SU-DHL-6 (cell line): ENCODE measurements at regions not wholly inside any gene's neighbourhood (a gene's known extent, or its start where the extent isn't known, plus 50 kb on each side); places are given as distances from the start of the nearest gene placed in this dataset.

ENCODE experiments used
- EZH2phosphoT487 ChIP-seq: fragments of 200-600 bp; sonication (generic), shearing (Covaris generic); conservative IDR thresholded peaks from 2 replicates; pipeline ENCODE4 v1.6.1; 2018; ENCODE audit warnings: mild to moderate bottlenecking, antibody characterized with exemption, low read length, moderate library complexity, mixed read lengths
- TF ChIP-seq, protein P1 (sequence below): fragments of 200-600 bp; sonication (generic); IDR thresholded peaks from one replicate; pipeline ENCODE4 v1.5.1; 2017; ENCODE audit warnings: antibody characterized with exemption, mild to moderate bottlenecking, low read length, moderate library complexity; ENCODE audit not compliant: insufficient read depth, poor library complexity, severe bottlenecking

DNA sequence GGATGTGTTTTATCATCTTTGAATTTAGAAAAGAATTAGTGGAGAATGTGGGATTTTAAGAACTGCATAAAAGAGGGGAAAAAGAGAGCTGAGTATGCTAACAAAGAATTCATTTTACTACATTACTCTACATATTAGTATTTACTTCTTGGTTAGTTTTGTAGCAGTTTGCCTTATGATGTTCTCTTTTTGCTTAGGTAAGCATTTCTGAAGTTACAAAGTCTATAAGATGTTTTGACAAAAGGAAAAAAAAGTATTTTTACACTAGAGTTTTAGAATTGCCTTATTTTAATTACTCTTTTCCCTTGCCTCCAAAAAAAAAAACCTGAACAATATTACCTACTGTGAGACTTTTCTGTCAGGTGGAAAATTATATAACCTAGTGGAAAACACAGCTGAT, 739.5 kb upstream of the SLC39A10 start:
- TF ChIP-seq, protein P1, sequence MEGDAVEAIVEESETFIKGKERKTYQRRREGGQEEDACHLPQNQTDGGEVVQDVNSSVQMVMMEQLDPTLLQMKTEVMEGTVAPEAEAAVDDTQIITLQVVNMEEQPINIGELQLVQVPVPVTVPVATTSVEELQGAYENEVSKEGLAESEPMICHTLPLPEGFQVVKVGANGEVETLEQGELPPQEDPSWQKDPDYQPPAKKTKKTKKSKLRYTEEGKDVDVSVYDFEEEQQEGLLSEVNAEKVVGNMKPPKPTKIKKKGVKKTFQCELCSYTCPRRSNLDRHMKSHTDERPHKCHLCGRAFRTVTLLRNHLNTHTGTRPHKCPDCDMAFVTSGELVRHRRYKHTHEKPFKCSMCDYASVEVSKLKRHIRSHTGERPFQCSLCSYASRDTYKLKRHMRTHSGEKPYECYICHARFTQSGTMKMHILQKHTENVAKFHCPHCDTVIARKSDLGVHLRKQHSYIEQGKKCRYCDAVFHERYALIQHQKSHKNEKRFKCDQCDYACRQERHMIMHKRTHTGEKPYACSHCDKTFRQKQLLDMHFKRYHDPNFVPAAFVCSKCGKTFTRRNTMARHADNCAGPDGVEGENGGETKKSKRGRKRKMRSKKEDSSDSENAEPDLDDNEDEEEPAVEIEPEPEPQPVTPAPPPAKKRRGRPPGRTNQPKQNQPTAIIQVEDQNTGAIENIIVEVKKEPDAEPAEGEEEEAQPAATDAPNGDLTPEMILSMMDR: no peak
- TF ChIP-seq EZH2phosphoT487: no peak
